NCI-H345 (cell line): ENCODE measurements at regions not wholly inside any gene's neighbourhood (a gene's known extent, or its start where the extent isn't known, plus 50 kb on each side); places are given as distances from the start of the nearest gene placed in this dataset.

Experiments
- DNase-seq: peaks from one replicate; lab custom pipeline; 2025; lab: John Stamatoyannopoulos, UW

- peak; percentile 34 for DNase-seq
Measured at GRCh38 chr2:67462738-67463496, 65.8 kb downstream of the ETAA1 start.

DNA sequence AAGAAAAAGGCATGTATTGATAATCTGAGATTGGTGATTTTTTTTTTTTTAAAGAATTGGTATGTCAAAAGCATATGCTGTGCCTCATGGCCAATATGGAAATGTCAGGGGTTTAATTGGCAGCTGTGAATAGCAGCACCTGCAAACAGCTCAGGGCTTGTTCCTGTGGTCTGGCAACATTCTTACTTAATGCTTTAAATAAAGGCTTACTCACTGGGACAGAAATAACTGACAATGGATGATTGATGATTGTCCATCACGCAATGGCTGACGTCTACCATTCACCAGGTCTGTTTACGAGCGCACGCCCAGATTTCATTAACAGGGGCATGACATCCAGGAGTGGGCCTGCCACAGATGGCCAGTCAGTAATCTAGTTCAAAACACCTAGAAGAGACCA is 66.7 kb downstream of the ETAA1 start:
- DNase-seq: peak; percentile 90

DNA sequence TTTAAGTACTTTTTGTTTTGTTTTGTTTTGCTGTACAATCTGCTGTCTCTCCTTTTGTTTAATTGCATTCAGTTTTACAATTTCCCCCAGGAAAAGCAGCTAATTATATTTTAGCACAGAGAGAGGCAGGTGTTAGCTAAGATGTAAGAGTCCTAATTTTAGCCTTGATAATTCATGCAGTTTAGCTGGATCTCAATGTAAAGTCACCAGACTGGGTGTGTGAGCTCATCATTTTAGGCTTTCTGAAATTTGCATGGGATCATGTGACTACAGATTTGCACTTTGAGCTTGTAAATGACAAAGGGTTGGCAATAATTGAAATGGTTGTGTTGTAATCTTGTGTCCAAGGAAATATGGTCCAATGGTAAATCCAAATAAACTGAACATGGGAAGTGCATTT is 68.5 kb downstream of the ETAA1 start:
- peak; percentile 12 for DNase-seq

- DNase-seq: no peak
Measured at GRCh38 chr2:67466734-67467133, 69.6 kb downstream of the ETAA1 start.

DNA sequence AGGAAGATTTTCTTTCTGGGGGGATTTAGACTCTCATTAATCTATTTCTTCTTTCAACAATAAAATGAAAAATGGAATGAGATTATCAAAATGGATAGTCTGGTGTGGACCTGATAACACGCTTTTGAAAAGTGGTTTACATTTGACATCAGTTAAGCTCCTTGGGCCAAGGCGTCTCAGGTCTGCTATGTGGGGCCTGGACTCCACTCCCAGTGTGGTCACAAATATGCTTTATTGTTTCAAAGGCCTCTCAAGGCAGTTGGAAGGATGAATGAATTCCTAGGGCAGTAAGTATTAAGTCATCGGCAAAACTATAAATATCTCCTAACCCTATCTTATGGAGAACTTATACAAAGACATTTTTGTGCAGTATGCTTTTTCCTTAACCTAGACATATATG is 74.5 kb downstream of the ETAA1 start:
- no peak for DNase-seq

DNA sequence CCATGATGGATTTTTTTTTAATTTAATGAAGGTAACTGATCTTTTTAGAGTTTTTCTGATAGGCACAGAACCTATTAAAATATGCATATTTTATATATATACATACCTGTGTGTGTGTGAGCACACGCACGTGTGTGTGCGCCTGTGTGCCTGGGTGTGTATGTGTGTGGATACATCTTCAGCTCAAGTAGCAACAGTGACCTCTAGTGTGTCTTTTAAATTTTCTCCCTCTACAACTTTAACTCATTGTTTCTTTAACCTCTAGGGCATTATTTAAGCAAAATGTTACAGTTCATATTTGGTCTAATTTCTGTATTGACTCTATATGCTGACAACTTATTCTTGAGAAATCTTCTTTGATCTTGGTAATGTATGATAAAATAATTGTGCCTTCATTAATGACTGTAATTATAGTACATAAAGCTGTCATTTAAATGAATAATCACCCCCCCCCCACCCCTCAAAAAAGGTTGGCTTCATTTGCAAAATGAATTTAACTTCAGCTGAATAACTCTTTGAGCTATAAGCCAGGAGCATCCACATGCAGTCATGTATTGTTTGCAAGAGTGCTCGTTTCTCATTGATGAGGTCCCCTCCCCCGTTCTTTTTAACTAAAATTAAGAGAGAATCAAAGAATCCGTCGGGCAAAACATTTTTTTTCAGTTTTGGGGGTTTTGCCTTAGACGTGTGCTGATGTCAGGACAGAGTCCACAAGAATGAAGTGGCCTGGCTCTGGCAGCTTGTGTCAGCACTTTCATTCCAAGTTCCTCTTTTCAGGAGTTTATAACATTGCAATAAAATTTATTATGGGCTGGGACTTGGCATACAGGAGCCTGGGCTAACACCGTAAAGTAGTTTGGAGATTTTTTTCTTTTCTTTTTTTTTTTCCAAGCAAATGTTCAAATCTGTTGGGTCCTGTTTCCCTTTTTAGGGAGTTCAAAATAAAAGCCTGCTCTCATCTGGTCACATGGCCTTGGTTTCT is 80.0 kb downstream of the ETAA1 start:
- peak; percentile 47 for DNase-seq

DNA sequence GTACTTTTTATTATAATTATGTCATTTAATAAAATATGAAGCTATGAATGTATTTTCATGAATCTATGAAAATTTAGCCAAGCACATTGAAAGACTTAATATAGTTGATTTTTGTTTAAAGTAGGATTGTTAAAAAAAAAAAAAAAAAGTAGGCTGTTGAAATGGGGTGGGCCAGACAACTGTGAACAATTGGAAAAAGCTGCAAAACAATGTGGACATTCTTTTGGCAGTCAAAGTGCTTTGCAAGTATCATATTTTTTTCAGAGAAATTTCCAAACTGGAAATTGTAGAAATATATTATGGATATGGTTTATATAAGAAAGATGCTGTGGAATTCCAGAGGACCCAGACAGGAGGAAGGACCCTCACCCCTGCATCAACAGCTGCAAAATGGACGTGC is 82.1 kb downstream of the ETAA1 start:
- no peak for DNase-seq

DNA sequence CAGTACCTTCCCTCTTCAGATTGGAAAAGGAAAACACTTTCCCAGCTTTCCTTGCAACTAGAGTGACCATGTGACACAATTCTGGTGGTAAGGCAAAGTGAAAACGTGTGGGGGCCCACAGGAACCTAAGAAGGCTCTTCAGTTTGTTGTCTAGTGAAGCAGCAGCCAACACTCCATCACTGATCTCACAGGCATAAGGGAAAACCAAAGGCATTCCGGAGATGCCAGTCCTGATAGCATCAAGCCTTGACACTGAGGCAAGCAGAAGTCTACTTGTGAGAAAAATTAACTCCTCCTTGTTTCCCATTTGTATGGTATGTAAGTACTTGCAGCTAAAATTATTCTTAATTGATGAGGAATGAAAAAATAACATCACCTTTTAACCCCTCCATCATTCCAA is 88.3 kb downstream of the ETAA1 start:
- DNase-seq: no peak

DNA sequence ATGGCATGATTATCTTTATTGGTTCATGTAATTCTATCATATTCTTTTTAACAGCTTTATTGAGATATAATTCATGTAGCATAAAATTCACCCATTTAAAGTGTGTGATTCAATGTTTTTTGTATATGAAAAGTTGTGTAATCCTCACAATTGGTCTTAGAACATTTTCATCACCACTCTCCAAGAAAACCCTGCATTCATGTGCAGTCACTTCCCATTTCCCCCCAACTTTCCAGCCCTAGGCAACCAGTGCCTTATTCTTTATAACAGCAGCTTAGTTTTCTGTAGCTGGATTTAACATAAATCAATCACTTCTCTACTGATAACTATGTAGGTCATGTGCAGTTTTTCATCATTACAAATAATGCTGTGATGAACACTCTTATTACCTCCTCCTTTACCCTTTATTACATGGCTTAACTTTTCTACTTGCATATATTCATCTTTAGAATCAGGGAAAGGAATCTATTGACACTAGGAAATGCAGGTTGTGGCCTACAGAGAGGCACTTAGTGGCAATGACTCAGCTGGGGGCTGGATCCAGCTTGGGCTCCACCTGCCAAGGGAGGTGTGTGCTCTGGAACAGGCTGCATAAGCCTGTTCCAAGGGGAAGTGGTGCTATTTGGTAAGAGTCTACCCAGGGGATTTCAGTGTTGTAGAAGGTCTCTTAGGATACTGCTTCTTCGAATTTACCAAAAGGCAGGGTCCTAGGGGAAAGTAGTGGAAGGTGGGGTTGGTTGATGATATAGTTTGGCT is 89.1 kb downstream of the ETAA1 start:
- DNase-seq: no peak

- DNase-seq: no peak
Measured at GRCh38 chr2:67487993-67488392, 90.9 kb downstream of the ETAA1 start.

DNA sequence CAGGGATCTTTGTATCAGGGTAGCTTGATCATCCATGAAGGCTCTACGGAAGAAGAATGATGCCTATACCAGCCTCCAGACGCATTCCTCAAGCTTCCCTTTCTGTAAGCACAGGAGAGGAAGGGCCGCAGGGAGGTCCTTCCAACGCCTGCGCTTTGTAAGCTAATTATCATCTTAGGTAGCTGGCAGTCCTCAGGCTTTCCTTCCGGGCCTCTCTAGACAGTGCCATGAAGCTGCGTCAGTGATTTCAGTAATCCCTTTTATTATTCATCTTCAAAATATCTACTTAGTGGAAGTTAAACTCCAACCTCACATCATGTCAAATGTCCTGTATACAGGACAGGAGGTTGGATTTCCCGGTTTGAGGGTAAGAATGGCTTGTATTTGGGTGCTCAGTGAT is 92.3 kb downstream of the ETAA1 start:
- no peak for DNase-seq

DNA sequence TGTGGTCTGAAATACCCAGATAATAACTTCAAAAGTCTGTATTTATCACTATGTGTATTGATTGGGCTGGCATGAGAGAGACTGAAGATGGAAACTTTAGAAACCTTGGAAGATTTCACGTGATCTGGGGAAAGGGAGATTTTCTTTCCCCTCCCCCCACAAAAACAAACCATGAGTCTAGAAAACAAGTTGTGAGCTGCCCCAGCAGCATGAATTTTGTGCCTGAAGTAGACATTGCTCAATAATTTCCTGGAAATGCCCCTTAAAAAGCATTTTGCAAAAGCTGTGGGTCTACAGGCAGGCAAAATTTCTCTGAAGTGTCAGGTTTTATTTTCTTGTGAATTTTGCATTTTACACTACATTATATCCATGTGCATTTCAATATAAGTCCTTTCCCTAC is 101.8 kb downstream of the ETAA1 start:
- DNase-seq: no peak

- DNase-seq: no peak
Measured at GRCh38 chr2:67499989-67500388, 102.9 kb downstream of the ETAA1 start.

DNA sequence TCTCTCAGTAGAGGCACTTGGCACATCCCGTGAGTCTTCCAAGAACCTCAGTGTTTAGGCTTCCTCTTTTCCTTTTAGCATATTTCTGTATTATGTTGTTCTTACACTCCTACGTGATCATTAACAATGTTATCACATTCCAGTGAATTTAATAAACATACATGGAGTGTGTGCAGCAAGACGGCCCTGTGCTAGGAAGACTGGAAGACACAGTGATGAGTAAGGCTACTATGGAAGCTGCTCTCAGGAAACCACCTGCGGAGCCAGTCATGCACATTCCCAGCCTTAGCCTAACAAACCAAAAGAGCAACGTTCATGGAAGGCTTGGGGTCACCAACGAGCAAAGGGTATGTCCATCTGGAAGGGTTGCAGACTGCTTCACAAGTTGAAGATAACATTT is 103.4 kb downstream of the ETAA1 start:
- DNase-seq: no peak

DNA sequence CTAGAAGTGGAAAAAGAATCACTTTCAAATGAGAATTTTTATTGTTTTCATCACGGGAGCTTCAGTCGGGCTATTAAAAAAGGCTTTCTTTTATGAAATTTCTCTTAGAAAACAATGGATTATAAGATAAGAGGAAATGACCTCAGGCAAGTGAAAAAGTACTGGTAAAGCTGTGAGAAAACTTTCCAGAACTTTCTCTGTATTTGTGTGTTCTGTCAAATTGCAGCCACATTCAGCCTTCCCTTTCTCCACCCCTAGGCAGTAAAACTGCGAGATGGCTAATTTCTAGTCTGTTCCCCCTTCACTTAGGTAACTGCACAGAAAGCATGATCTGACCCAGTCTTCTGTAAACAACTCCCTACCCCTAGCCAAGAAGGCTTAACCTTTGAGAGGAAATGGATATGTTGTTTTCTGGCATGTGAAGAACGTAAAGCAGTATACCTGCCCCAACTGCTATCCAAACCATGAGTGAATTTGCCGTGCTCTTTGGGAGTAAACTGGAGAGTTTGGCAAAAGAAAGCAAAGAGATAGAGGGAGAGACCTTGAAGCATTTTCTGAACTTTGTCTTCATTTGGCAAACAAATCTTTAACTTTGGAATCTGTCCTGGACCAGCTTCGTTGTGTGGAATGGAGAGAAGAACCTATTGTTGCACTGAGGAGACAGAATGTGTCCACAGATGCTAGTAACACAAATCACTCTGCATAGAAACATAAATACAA is 105.4 kb downstream of the ETAA1 start:
- no peak for DNase-seq

DNA sequence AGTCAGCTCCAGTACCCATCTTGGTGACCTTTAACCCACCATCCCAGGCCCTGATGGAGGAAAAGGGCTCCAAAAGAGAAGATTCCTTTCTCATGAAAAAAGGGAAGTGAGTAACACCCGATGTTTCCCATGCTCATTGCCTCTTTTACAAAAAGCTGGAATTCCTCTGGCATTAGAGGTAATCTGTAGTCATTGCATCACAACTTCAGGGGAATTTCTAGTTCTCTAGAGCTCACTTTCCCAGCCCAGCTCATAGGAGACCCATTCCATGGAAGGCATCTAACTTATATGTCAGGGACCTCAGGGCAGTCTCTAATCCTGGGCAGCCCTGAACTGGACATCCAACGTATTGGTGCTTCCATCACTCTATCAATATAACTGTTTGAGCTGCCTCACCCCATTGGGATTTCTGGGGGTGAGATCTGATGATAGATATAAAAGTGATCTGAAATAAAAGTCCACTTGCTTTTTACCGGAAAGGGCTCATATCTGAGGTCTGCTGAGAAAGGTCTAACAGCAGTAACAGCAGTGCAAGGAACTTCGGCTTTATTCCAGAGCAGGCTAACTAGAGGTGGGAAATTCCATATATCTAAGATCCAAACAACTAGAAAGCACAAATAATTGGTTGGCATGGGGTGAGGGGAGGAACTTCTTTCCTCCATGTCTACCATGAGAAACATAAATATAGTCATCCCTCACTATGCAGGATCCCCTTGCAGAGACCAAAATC is 106.1 kb downstream of the ETAA1 start:
- DNase-seq: no peak

DNA sequence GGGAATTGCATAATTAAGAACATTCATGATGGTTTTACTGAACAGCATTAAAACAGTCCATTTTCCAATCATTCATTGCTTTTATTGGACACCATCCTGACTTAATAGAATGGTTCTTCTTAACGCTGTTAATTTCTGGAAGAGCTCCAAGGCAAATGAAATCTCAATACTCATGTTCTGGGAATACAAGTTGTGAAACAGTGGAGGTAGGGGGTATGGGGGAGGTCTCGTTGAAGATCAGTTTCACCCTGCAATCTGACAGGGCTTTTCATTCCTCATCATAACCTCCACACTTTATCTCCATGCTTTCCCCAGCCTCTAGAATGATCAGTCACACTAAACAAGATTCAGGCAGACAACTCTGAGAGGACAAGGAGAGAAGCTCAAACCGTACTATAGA is 113.6 kb downstream of the ETAA1 start:
- no peak for DNase-seq

GRCh38 chr2:67514515-67514914 is 117.4 kb downstream of the ETAA1 start:
- DNase-seq: no peak

DNA sequence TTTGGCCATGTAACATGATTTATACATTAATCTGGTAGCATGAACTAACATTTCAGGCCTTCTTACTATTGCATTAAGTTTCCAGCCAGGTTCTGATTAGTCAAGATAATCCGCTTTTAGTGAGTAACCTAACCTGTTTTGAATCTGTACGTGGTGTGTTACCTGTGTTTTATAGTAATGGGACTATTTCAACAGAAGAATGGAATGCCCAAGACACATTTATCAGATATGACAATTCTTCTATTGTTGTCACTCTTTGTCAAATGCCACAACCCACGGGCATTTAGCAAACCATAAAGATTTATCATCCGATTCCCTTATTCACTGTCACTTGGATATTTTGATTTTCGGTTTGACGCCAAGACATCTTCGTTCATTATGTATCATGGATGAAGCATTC is 117.9 kb downstream of the ETAA1 start:
- no peak for DNase-seq

- DNase-seq: peak; percentile 37
Measured at GRCh38 chr2:67515538-67515937, 118.4 kb downstream of the ETAA1 start.

DNA sequence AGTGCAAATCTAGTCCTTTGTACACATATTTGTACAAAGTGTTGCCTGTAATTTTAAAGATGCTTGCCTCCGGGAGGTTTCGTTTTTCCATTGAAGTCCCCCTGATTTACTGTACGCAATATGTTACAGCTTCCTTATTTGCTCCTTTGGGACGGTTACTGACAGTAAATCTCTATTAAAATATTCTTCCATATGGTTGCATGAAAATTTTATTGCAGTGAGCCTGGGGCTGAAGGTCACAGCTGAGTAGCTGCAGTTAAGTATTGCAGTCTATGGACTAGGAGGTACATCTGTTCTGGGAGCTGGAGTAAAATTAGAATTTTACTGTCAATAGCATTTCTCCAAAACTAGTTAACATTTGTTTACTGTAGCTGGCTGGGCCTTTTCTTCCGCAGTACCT is 119.2 kb downstream of the ETAA1 start:
- no peak for DNase-seq
